Spleen (tissue), 11 donors: ENCODE measurements at regions not wholly inside any gene's neighbourhood (a gene's known extent, or its start where the extent isn't known, plus 50 kb on each side); places are given as distances from the start of the nearest gene placed in this dataset.

ENCODE experiments used
- DNase-seq: peaks from one replicate; pipeline ENCODE4 v3.0.0-alpha.2; 2020
- H3K27ac ChIP-seq, 8 donors: fragments of 200-600 bp; sonication (generic) in 7 of 8; 1 replicate in 4 of 8; 2 replicates in 4 of 8; pipeline versions ENCODE4 v1.5.0 to v1.8.0; 2016 to 2021; ENCODE audit warnings: inconsistent platforms in 4 of 8, mild to moderate bottlenecking in 4 of 8, moderate library complexity in 1 of 8
- H3K27me3 ChIP-seq, 7 donors: fragments of 200-600 bp; sonication (generic) in 6 of 7; replicated peaks in 1 of 7; 1 replicate in 4 of 7; 2 replicates in 3 of 7; pipeline versions ENCODE4 v1.5.0 to v1.8.0; 2016 to 2021; ENCODE audit warnings: inconsistent platforms in 3 of 7, mild to moderate bottlenecking in 1 of 7
- H3K36me3 ChIP-seq, 6 donors: fragments of 200-600 bp; sonication (generic) in 5 of 6; 1 replicate in 4 of 6; 2 replicates in 2 of 6; pipeline versions ENCODE4 v1.5.0 to v1.8.0; 2016 to 2021; ENCODE audit warnings: inconsistent platforms in 2 of 6
- H3K4me1 ChIP-seq, 6 donors: fragments of 200-600 bp; sonication (generic) in 5 of 6; 1 replicate in 3 of 6; 2 replicates in 3 of 6; pipeline versions ENCODE4 v1.5.0 to v1.8.0; 2016 to 2021; ENCODE audit warnings: inconsistent platforms in 3 of 6
- H3K4me3 ChIP-seq, 8 donors: fragments of 200-600 bp; sonication (generic) in 7 of 8; 1 replicate in 4 of 8; 2 replicates in 4 of 8; pipeline versions ENCODE4 v1.5.0 to v1.8.0; 2016 to 2021; ENCODE audit warnings: inconsistent platforms in 4 of 8, mild to moderate bottlenecking in 4 of 8, moderate library complexity in 2 of 8
- H3K9me3 ChIP-seq, 8 donors: fragments of 200-600 bp; sonication (generic) in 7 of 8; 1 replicate in 4 of 8; 2 replicates in 4 of 8; pipeline versions ENCODE4 v1.5.0 to v1.8.0; 2016 to 2021; ENCODE audit warnings: inconsistent platforms in 4 of 8
- CTCF ChIP-seq, 11 experiments: fragments of 200-600 bp in 7 of 11; fragments of 450-650 bp in 4 of 11; sonication (generic) in 4 of 11; IDR thresholded peaks in 8 of 11; conservative IDR thresholded peaks in 3 of 11; 1 replicate in 7 of 11; 2 replicates in 4 of 11; pipeline versions ENCODE4 v1.4.0 to v1.8.0; 2016 to 2021; ENCODE audit warnings: antibody characterized with exemption in 11 of 11, inconsistent platforms in 4 of 11, mild to moderate bottlenecking in 1 of 11
- POLR2A ChIP-seq, 3 donors: fragments of 450-650 bp; IDR thresholded peaks; one replicate each; pipeline ENCODE4 v1.5.1; 2017; ENCODE audit warnings: antibody characterized with exemption in 3 of 3, mild to moderate bottlenecking in 1 of 3
- POLR2AphosphoS5 ChIP-seq, 3 donors: sonication (generic); formaldehyde crosslinking; IDR thresholded peaks; one replicate each; pipeline ENCODE4 v1.5.1; 2017; ENCODE audit warnings: antibody characterized with exemption in 3 of 3
- WGBS, 5 donors: extraction: QIAGEN DNeasy Blood & Tissue Kit in 3 of 5; methylation state at CpG; one replicate each; pipeline versions ENCODE4 v1.1.5 to v1.1.7; 2013 to 2018; 5-methylcytosine and 5-hydroxymethylcytosine counted together
- intact Hi-C: fragments of 100-400 bp; cut with DNase I; formaldehyde crosslinking; loops from one replicate; pipeline ENCODE4 v1.15.0; 2023; ENCODE audit warnings: low total_unique reads
- donor health status: healthy with polysubstance abuse.
- donor health status: DM: no; HTN: no; CAD: no; lungs with moderate emphysema.
- donor health status: DM: no; HTN: no; CAD: no.
- donor health status: Bipolar disorder and iron deficiency.
- donor health status: healthy.
- donor health status: DM: no; HTN: no; CAD: no.
- donor health status: DM: yes; HTN: yes; CAD: no.

GRCh38 chr12:115194448-115194847, 510.5 kb upstream of the TBX3 start:
- no peak for TF ChIP-seq CTCF (IDR thresholded peaks at IDR 0.05 in 8 of 11, conservative IDR thresholded peaks at IDR 0.05 in 3 of 11)
- TF ChIP-seq POLR2A (IDR thresholded peaks at IDR 0.05): no peak
- no peak for TF ChIP-seq POLR2AphosphoS5 (IDR thresholded peaks at IDR 0.05)
- 73 to 87% (median 82%) methylated on average over 5 of the region's 5 CpGs for WGBS, 5 donors
- Histone ChIP-seq H3K4me1 (no peaks in the 10 kb centered on the region), H3K36me3 (no peaks in the 10 kb centered on the region), H3K27me3 (no peaks in the 10 kb centered on the region), H3K27ac (no peak overlapping the region), H3K9me3 (peaks cover 0 to 6% (median 0%) of the 10 kb centered on the region in 8 donors), H3K4me3 (no peak overlapping the region)
- no peak for DNase-seq
- intact Hi-C loops: no loop called here

GRCh38 chr12:115191342-115191741, 507.4 kb upstream of the TBX3 start:
- H3K36me3 ChIP-seq: no peaks in the 10 kb centered on the region
- no peaks in the 10 kb centered on the region for H3K27me3 ChIP-seq
- no peak for DNase-seq
- no peak overlapping the region for H3K4me3 ChIP-seq
- no peak overlapping the region for H3K27ac ChIP-seq
- H3K4me1 ChIP-seq: no peaks in the 10 kb centered on the region
- 78 to 91% (median 87%) methylated on average over 2 of the region's 2 CpGs for WGBS, 5 donors
- intact Hi-C loops: no loop called here
- H3K9me3 ChIP-seq: peaks cover 0 to 6% (median 0%) of the 10 kb centered on the region in 8 donors
- no peak for TF ChIP-seq POLR2AphosphoS5 (IDR thresholded peaks at IDR 0.05)
- no peak for TF ChIP-seq CTCF (IDR thresholded peaks at IDR 0.05 in 8 of 11, conservative IDR thresholded peaks at IDR 0.05 in 3 of 11)
- no peak for TF ChIP-seq POLR2A (IDR thresholded peaks at IDR 0.05)

GRCh38 chr12:115190010-115190770, 506.2 kb upstream of the TBX3 start:
- H3K4me3 ChIP-seq: no peak overlapping the region
- intact Hi-C loops: no loop called here
- 67 to 80% (median 74%) methylated on average over 6 of the region's 6 CpGs for WGBS, 5 donors

More at GRCh38 chr12:115190010-115190770, 506.2 kb upstream of the TBX3 start:
- Histone ChIP-seq H3K4me1 (no peaks in the 10 kb centered on the region), H3K27ac (no peak overlapping the region), H3K36me3 (no peaks in the 10 kb centered on the region), H3K9me3 (peaks cover 0 to 14% (median 4%) of the 10 kb centered on the region in 8 donors), H3K27me3 (no peaks in the 10 kb centered on the region)
- no peak for DNase-seq
- TF ChIP-seq CTCF (IDR thresholded peaks at IDR 0.05 in 8 of 11, conservative IDR thresholded peaks at IDR 0.05 in 3 of 11) (no peak), POLR2A (IDR thresholded peaks at IDR 0.05) (no peak), POLR2AphosphoS5 (IDR thresholded peaks at IDR 0.05) (no peak)
